ENCODE measurements at regions not wholly inside any gene's neighbourhood (a gene's known extent, or its start where the extent isn't known, plus 50 kb on each side); places are given as distances from the start of the nearest gene placed in this dataset.
A peak's percentile ranks its signal among the peaks of the same experiment; 100 is the strongest.

DNA sequence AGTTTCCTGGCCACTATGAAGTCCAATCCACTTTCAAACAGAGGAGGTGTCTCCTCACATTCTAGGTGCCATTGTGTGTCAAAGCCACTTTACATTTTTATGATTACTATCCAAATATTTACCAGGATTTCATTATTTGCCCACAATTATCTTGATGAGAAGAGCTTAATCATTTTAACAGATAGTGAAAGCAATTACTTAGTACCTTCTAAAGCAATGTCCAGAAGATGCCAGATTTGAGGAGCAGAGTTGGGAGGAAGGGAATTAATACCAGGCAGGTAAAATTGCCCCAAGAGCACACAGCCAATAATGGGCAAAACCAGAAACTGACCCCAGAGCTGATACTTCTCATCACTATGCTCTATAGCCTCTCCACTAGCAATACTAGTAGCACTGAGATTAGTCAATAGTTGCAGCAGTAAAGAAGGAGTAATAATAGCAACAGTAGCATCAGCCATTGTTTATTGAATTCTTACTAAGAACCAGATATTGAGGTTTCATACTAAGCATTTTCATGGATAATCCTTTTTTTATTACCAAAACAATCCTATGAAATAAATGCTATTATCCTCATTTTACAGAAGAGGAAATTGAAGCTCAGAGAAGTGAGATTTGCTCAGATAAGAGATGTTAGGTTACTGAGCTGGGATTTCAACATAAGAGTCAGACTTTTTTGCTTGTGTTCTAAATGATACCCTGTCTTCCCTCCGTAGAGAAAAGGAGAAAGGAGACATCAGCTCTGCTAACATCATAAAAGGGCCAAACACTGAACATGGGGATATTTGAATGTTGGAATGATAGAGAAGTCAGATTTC is 509.3 kb upstream of the CFAP20DC start:
- Mint-ChIP-seq H3K36me3 (ENCODE audit: low read depth) (peaks cover 3% of the 10 kb centered on the region), H3K9me3 (ENCODE audit: low read depth) (peaks cover 2% of the 10 kb centered on the region), H3K4me1 (ENCODE audit: low read depth) (peaks cover 39% of the 10 kb centered on the region), H3K4me3 (ENCODE audit: unreplicated experiment) (no peak overlapping the region), H3K27me3 (ENCODE audit: low read depth) (no peaks in the 10 kb centered on the region), H3K27ac (ENCODE audit: unreplicated experiment) (peak overlapping the region; percentile 92)
- TF ChIP-seq, protein P1, sequence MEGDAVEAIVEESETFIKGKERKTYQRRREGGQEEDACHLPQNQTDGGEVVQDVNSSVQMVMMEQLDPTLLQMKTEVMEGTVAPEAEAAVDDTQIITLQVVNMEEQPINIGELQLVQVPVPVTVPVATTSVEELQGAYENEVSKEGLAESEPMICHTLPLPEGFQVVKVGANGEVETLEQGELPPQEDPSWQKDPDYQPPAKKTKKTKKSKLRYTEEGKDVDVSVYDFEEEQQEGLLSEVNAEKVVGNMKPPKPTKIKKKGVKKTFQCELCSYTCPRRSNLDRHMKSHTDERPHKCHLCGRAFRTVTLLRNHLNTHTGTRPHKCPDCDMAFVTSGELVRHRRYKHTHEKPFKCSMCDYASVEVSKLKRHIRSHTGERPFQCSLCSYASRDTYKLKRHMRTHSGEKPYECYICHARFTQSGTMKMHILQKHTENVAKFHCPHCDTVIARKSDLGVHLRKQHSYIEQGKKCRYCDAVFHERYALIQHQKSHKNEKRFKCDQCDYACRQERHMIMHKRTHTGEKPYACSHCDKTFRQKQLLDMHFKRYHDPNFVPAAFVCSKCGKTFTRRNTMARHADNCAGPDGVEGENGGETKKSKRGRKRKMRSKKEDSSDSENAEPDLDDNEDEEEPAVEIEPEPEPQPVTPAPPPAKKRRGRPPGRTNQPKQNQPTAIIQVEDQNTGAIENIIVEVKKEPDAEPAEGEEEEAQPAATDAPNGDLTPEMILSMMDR (IDR thresholded peaks at IDR 0.05), result no peak
- DNase-seq (ENCODE audit: low spot score), result no peak

DNA sequence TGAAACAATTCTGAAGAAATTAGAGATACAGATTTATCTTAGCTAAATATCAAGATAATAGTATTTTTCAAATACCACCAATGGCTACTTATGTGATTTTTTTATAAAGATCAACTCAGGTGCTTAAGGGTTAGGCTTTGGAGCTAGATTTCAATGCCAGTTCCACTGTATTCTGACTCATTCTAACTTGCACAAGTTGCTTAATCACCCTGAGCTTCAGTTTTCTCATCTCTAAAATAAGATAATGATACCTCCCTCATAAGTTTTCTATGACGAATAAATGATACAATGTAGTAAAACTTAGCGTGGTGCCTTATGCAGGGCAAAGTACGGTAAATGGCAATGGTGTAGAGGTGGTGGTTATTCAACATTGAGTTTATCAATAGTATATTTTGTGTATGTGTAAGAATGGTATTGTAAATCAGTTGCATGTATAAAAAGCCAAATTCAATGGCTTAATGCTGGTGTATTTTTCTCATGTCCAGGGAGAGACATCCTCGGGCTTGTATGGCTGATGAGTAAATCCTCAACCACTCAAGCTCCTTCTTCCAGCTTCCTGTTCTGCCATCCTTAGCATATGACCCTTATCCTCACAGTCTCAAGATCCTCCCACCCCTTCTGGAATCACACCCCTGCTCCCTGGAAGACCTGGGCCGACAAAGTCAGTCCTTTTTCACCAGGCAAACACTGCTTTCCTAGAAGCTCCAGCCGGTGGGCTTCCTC is 505.9 kb upstream of the CFAP20DC start:
- Mint-ChIP-seq H3K4me1 (ENCODE audit: low read depth) (peaks cover 25% of the 10 kb centered on the region), H3K27me3 (ENCODE audit: low read depth) (no peaks in the 10 kb centered on the region), H3K36me3 (ENCODE audit: low read depth) (peaks cover under 1% of the 10 kb centered on the region), H3K9me3 (ENCODE audit: low read depth) (peaks cover 2% of the 10 kb centered on the region), H3K4me3 (ENCODE audit: unreplicated experiment) (no peak overlapping the region), H3K27ac (ENCODE audit: unreplicated experiment) (peak overlapping the region; percentile 33)
- no peak for DNase-seq (ENCODE audit: low spot score)
- TF ChIP-seq, protein P1 (IDR thresholded peaks at IDR 0.05), result no peak

GRCh38 chr3:59553076-59553475 is 503.3 kb upstream of the CFAP20DC start:
- no peak for DNase-seq (ENCODE audit: low spot score)
- no peaks in the 10 kb centered on the region for H3K27me3 Mint-ChIP-seq (ENCODE audit: low read depth)
- H3K36me3 Mint-ChIP-seq (ENCODE audit: low read depth), result no peaks in the 10 kb centered on the region
- H3K27ac Mint-ChIP-seq (ENCODE audit: unreplicated experiment), result no peak overlapping the region
- peaks cover 8% of the 10 kb centered on the region for H3K4me1 Mint-ChIP-seq (ENCODE audit: low read depth)
- H3K9me3 Mint-ChIP-seq (ENCODE audit: low read depth), result no peaks in the 10 kb centered on the region
- no peak overlapping the region for H3K4me3 Mint-ChIP-seq (ENCODE audit: unreplicated experiment)
- TF ChIP-seq, protein P1 (IDR thresholded peaks at IDR 0.05), result no peak

- peaks cover 11% of the 10 kb centered on the region for H3K4me1 Mint-ChIP-seq (ENCODE audit: low read depth)
- no peak overlapping the region for H3K27ac Mint-ChIP-seq (ENCODE audit: unreplicated experiment)
- no peak overlapping the region for H3K4me3 Mint-ChIP-seq (ENCODE audit: unreplicated experiment)
- H3K9me3 Mint-ChIP-seq (ENCODE audit: low read depth), result no peaks in the 10 kb centered on the region
- no peak for DNase-seq (ENCODE audit: low spot score)
- H3K27me3 Mint-ChIP-seq (ENCODE audit: low read depth), result no peaks in the 10 kb centered on the region
- no peaks in the 10 kb centered on the region for H3K36me3 Mint-ChIP-seq (ENCODE audit: low read depth)
- TF ChIP-seq, protein P1 (IDR thresholded peaks at IDR 0.05), result no peak
These were observed 502.0 kb upstream of the CFAP20DC start for GRCh38 chr3:59551834-59552233.

- Mint-ChIP-seq H3K27ac (ENCODE audit: unreplicated experiment) (no peak overlapping the region), H3K27me3 (ENCODE audit: low read depth) (no peaks in the 10 kb centered on the region), H3K36me3 (ENCODE audit: low read depth) (no peaks in the 10 kb centered on the region), H3K9me3 (ENCODE audit: low read depth) (no peaks in the 10 kb centered on the region), H3K4me3 (ENCODE audit: unreplicated experiment) (no peak overlapping the region), H3K4me1 (ENCODE audit: low read depth) (peaks cover 17% of the 10 kb centered on the region)
- TF ChIP-seq, protein P1 (IDR thresholded peaks at IDR 0.05), result no peak
- DNase-seq (ENCODE audit: low spot score), result no peak
These were observed 500.1 kb upstream of the CFAP20DC start for GRCh38 chr3:59549962-59550361.
